ENCODE measurements at regions not wholly inside any gene's neighbourhood (a gene's known extent, or its start where the extent isn't known, plus 50 kb on each side); places are given as distances from the start of the nearest gene placed in this dataset.

DNA sequence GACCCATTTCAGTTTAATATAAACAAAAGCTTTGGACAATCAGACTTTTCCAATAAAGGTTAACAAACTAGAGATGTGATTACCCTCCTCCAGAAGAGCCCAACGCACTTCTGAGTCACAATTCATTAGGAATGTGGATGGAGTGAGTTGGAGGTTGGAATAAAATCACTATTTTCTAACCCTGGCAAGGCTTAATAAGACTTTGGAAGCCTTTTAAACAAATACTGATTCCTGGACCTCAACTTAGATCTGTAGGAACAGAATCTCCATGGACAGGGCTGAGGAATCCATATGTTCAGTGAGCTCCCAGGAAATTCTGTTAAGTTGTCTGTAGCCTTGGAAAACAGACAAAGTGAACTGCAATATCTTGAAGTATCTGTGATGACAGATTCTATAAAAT, 233.5 kb upstream of the ELL2 start:
- Histone ChIP-seq H3K36me3 (ENCODE audit: control insufficient read depth in 2 of 4, insufficient read depth in 4 of 4, low read length in 3 of 4) (no peaks in the 10 kb centered on the region), H3K27ac (ENCODE audit: low read depth, low read length) (no peak overlapping the region), H4K20me1 (replicated peaks in 1 of 2; ENCODE audit: control insufficient read depth in 1 of 2, insufficient read depth in 2 of 2, low read length in 2 of 2) (no peaks in the 10 kb centered on the region), H3K4me3 (ENCODE audit: extremely low read depth in 1 of 4, insufficient read depth in 2 of 4, low read depth in 3 of 4, low read length in 4 of 4) (no peak overlapping the region), H2BK20ac (ENCODE audit: low read length) (no peak overlapping the region), H3K9ac (replicated peaks in 1 of 4; ENCODE audit: extremely low read depth in 1 of 4, low read depth in 3 of 4, low read length in 3 of 4) (no peak overlapping the region), H2AFZ (ENCODE audit: low read length) (no peak overlapping the region), H2AK5ac (ENCODE audit: low read depth, low read length) (no peak overlapping the region), H3K4me1 (replicated peaks in 1 of 4; ENCODE audit: control insufficient read depth in 3 of 4, insufficient read depth in 4 of 4, low read length in 3 of 4) (no peaks in the 10 kb centered on the region), H2BK12ac (ENCODE audit: low read depth, low read length) (no peak overlapping the region), H3K4ac (replicated peaks; ENCODE audit: insufficient read length, low read depth, low read length) (no peak overlapping the region), H3K79me2 (ENCODE audit: control insufficient read depth in 1 of 2, insufficient read depth in 2 of 2, low read length in 2 of 2) (no peaks in the 10 kb centered on the region), H3K4me2 (ENCODE audit: insufficient read depth in 1 of 2, low read depth in 2 of 2, low read length in 2 of 2) (no peak overlapping the region), H3K9me3 (ENCODE audit: insufficient read depth in 2 of 2, low read depth in 1 of 2, low read length in 1 of 2) (no peaks in the 10 kb centered on the region), H3K14ac (ENCODE audit: insufficient read length) (no peak overlapping the region), H3K56ac (replicated peaks; ENCODE audit: insufficient read length, low read depth, low read length) (no peak overlapping the region), H3K23me2 (ENCODE audit: low read depth, low read length) (no peaks in the 10 kb centered on the region), H3K23ac (ENCODE audit: insufficient read length) (no peak overlapping the region), H2BK15ac (ENCODE audit: low read length) (no peak overlapping the region), H4K91ac (replicated peaks; ENCODE audit: insufficient read length, low read length) (no peak overlapping the region), H2BK120ac (replicated peaks; ENCODE audit: low read depth, low read length) (no peak overlapping the region), H2BK5ac (ENCODE audit: low read depth, low read length) (no peak overlapping the region), H3K18ac (ENCODE audit: extremely low read depth, low read length) (no peak overlapping the region), H4K5ac (ENCODE audit: insufficient read length, low read depth, low read length) (no peak overlapping the region), H3K27me3 (replicated peaks in 1 of 4; ENCODE audit: control insufficient read depth in 3 of 4, extremely low read depth in 1 of 4, insufficient read depth in 3 of 4, low read length in 3 of 4) (no peaks in the 10 kb centered on the region), H4K8ac (ENCODE audit: extremely low read depth, insufficient read depth, low read length) (no peak overlapping the region), H3K79me1 (ENCODE audit: low read depth, low read length) (no peaks in the 10 kb centered on the region)
- no peak for TF ChIP-seq CBX8 (IDR thresholded peaks at IDR 0.05; ENCODE audit: borderline replicate concordance, low read depth, low read length)
- no peak for TF ChIP-seq FOSL1 (IDR thresholded peaks at IDR 0.05; ENCODE audit: insufficient read depth, low read depth, low read length)
- TF ChIP-seq EGR1 (IDR thresholded peaks at IDR 0.05; ENCODE audit: borderline replicate concordance, low read depth, low read length): no peak
- no peak for TF ChIP-seq KDM1A (IDR thresholded peaks at IDR 0.05; ENCODE audit: borderline replicate concordance, low read length)
- FAIRE-seq (no peak), DNase-seq (ENCODE audit: low read depth in 1 of 2, low spot score in 2 of 2) (no peak)
- WGBS, 2 experiments (ENCODE audit: extremely low coverage in 1 of 2, insufficient coverage in 1 of 2, insufficient read length in 1 of 2, insufficient replicate concordance in 2 of 2, low coverage in 1 of 2, low lambda C conversion rate in 2 of 2, missing lambda C conversion rate in 1 of 2): 92% methylated on average over 1 of the region's 1 CpG; no CpG with 5 or more reads in 1 of the 2 experiments
- CTCF ChIA-PET (ENCODE audit: partially characterized antibody): no interaction called here
- POLR2A ChIA-PET (ENCODE audit: partially characterized antibody): no interaction called here

All from H1 (cell line).